HepG2 (cell line): ENCODE measurements at regions not wholly inside any gene's neighbourhood (a gene's known extent, or its start where the extent isn't known, plus 50 kb on each side); places are given as distances from the start of the nearest gene placed in this dataset.

Experiments
- ATAC-seq: fragments of 200-7000 bp; cut with Tn5 transposase; 3 replicates; pipeline ENCODE4 v1.9.1; 2020; ENCODE audit warnings: mild to moderate bottlenecking, moderate library complexity
- BruUV-seq: library from RNA; stranded (reverse); fragments of 400-500 nt; replicated peaks from 2 replicates; lab custom pipeline; 2021; lab: Mats Ljungman, UMichigan
- CTCF ChIA-PET: fragments of 300-600 bp; formaldehyde crosslinking; extraction: SDS; loops from one replicate; lab custom pipeline; 2021; ENCODE audit warnings: low total read pairs, inconsistent platforms, low intra/inter-chr PET ratio; lab: Yijun Ruan, JAX
- POLR2A ChIA-PET: fragments of 350-600 bp; sonication (Branson Sonifier 250); formaldehyde crosslinking; loops from one replicate; lab custom pipeline; 2020; ENCODE audit warnings: antibody characterized with exemption, inconsistent platforms; lab: Yijun Ruan, JAX
- DNase-seq: peaks from one replicate; pipeline ENCODE4 v3.0.0-alpha.2; 2015; ENCODE audit warnings: low spot score
- FAIRE-seq: peaks from 3 replicates; lab custom pipeline; 2011; peaks lifted over from hg19 to GRCh38; lab: Jason Lieb, UNC
- H2AFZ ChIP-seq: one replicate; pipeline ENCODE4 v1.6.1; 2011; ENCODE audit warnings: low read length, inconsistent platforms
- H3K27ac ChIP-seq: fragments of 300-600 bp; 3 replicates; pipeline ENCODE4 v1.8.0; 2011; ENCODE audit warnings: mixed run types, mild to moderate bottlenecking, mixed read lengths, low read length, inconsistent platforms; ENCODE audit not compliant: insufficient read depth; ENCODE audit errors: extremely low read length
- H3K27me3 ChIP-seq, 2 experiments: fragments of 200-600 bp in 1 of 2; 2 replicates in 1 of 2; 3 replicates in 1 of 2; pipeline versions ENCODE4 v1.6.0 to v1.8.0; 2011; ENCODE audit warnings: low read length in 2 of 2, mild to moderate bottlenecking in 2 of 2, moderate library complexity in 2 of 2, inconsistent platforms in 1 of 2; ENCODE audit not compliant: insufficient read depth in 2 of 2, control insufficient read depth in 1 of 2
- H3K36me3 ChIP-seq, 2 experiments: fragments of 200-600 bp in 1 of 2; replicated peaks in 1 of 2; 2 replicates in 1 of 2; 3 replicates in 1 of 2; pipeline versions ENCODE4 v1.5.1 to v1.8.0; 2011; ENCODE audit warnings: low read length in 2 of 2, inconsistent platforms in 1 of 2; ENCODE audit not compliant: insufficient read depth in 2 of 2, control insufficient read depth in 1 of 2
- H3K4me1 ChIP-seq: 2 replicates; pipeline ENCODE4 v1.5.1; 2012; ENCODE audit warnings: low read length, inconsistent platforms; ENCODE audit not compliant: insufficient read depth
- H3K4me2 ChIP-seq: 2 replicates; pipeline ENCODE4 v1.6.0; 2011; ENCODE audit warnings: low read depth, low read length, inconsistent platforms
- H3K4me3 ChIP-seq, 3 experiments: fragments of 200-600 bp in 1 of 3; sonication (generic), shearing (Covaris generic) in 1 of 3; replicated peaks in 1 of 3; 2 replicates each; pipeline ENCODE4 v1.5.1; 2011 to 2016; ENCODE audit warnings: low read length in 3 of 3, inconsistent platforms in 2 of 3, low read depth in 2 of 3, mild to moderate bottlenecking in 2 of 3, control low read depth in 1 of 3, mixed read lengths in 1 of 3; ENCODE audit not compliant: insufficient read depth in 1 of 3
- H3K79me2 ChIP-seq: one replicate; pipeline ENCODE4 v1.6.1; 2011; ENCODE audit warnings: low read length, inconsistent platforms; ENCODE audit not compliant: insufficient read depth
- H3K9ac ChIP-seq: 2 replicates; pipeline ENCODE4 v1.6.0; 2011; ENCODE audit warnings: mild to moderate bottlenecking, low read depth, low read length, inconsistent platforms; ENCODE audit not compliant: insufficient read depth
- H3K9me3 ChIP-seq: 2 replicates; pipeline ENCODE4 v1.5.1; 2012; ENCODE audit warnings: mild to moderate bottlenecking, low read length
- H4K20me1 ChIP-seq: 2 replicates; pipeline ENCODE4 v1.6.0; 2011; ENCODE audit warnings: inconsistent platforms, mild to moderate bottlenecking, low read length, moderate library complexity; ENCODE audit not compliant: insufficient read depth
- MAFG ChIP-seq: sonication (generic); formaldehyde crosslinking; IDR thresholded peaks from 2 replicates; pipeline ENCODE4 v1.5.1; 2020; ENCODE audit warnings: mild to moderate bottlenecking, missing genetic modification reagents
- MATR3 ChIP-seq: sonication (generic); formaldehyde crosslinking; IDR thresholded peaks from 2 replicates; pipeline ENCODE4 v1.4.0; 2020; ENCODE audit warnings: missing genetic modification reagents
- SALL1 ChIP-seq: sonication (generic); formaldehyde crosslinking; IDR thresholded peaks from 2 replicates; pipeline ENCODE4 v1.8.0; 2022; ENCODE audit warnings: mild to moderate bottlenecking, missing genetic modification reagents
- ZFP41 ChIP-seq: sonication (generic); formaldehyde crosslinking; IDR thresholded peaks from 2 replicates; pipeline ENCODE4 v1.4.0; 2020; ENCODE audit warnings: mild to moderate bottlenecking, missing genetic modification reagents, borderline replicate concordance
- ZFY ChIP-seq: sonication (generic); formaldehyde crosslinking; IDR thresholded peaks from 2 replicates; pipeline ENCODE4 v1.4.0; 2020; ENCODE audit warnings: missing genetic modification reagents
- ZNF230 ChIP-seq: sonication (generic); formaldehyde crosslinking; IDR thresholded peaks from 2 replicates; pipeline ENCODE4 v1.4.0; 2020; ENCODE audit warnings: mild to moderate bottlenecking, missing genetic modification reagents
- ZNF646 ChIP-seq: sonication (generic); formaldehyde crosslinking; IDR thresholded peaks from 2 replicates; pipeline ENCODE4 v1.9.0; 2021; ENCODE audit warnings: mild to moderate bottlenecking, missing genetic modification reagents
- WGBS: methylation state at CpG from one replicate; pipeline ENCODE4 v1.1.6; 2017; ENCODE audit warnings: low lambda C conversion rate; 5-methylcytosine and 5-hydroxymethylcytosine counted together
- in situ Hi-C: cut with HindIII; loops from 2 replicates; pipeline ENCODE4 v1.10.0; 2017; ENCODE audit warnings: low pct_unique_long_range_greater_than_20kb; ENCODE audit not compliant: extremely low pct_ligation_motif_present
- intact Hi-C: fragments of 100-400 bp; cut with micrococcal nuclease; formaldehyde crosslinking; loops from one replicate; pipeline ENCODE4 v1.10.0; 2022; ENCODE audit not compliant: unreplicated experiment

- Histone ChIP-seq H3K36me3 (no peaks in the 10 kb centered on the region), H3K9me3 (peaks cover 4% of the 10 kb centered on the region; the same call in 1 of the 2 replicates), H3K9ac (no peak overlapping the region), H3K4me3 (no peak overlapping the region), H3K4me1 (no peaks in the 10 kb centered on the region), H3K27me3 (0 out of 5 replicates have a peak, but pooled peaks cover 0 to 2% of the 10 kb centered on the region in 2 experiments), H3K79me2 (no peaks in the 10 kb centered on the region), H3K27ac (no peak overlapping the region), H3K4me2 (no peak overlapping the region), H2AFZ (no peak overlapping the region), H4K20me1 (no peaks in the 10 kb centered on the region)
- in situ Hi-C loops (no loop called here), intact Hi-C loops (no loop called here)
- ChIA-PET CTCF (no interaction called here), POLR2A (no interaction called here)
- no peak for ATAC-seq
- TF ChIP-seq SALL1 (no peak), MAFG (CRISPR knock-in tag) (no peak), ZNF230 (CRISPR knock-in tag) (no peak), ZNF646 (CRISPR knock-in tag) (no peak), ZFY (no peak), ZFP41 (CRISPR knock-in tag) (no peak), MATR3 (CRISPR knock-in tag) (no peak)
- no peak for DNase-seq
- FAIRE-seq: no peak
- 0% methylated on average over 4 of the region's 4 CpGs for WGBS
- no TSS peak for BruUV-seq
Measured at GRCh38 chr18:75697493-75697892, 270.0 kb upstream of the SMIM21 start.
